HG03460 (cell line): ENCODE measurements at regions not wholly inside any gene's neighbourhood (a gene's known extent, or its start where the extent isn't known, plus 50 kb on each side); places are given as distances from the start of the nearest gene placed in this dataset.

Source experiments
- ATAC-seq: cut with Tn5 transposase; IDR thresholded peaks from one replicate; pipeline ENCODE4 v1.9.1; 2021; ENCODE audit not compliant: unreplicated experiment

GRCh38 chr5:115409094-115409493, 112.6 kb upstream of the CCDC112 start:
- ATAC-seq, result no peak

GRCh38 chr5:115402822-115403577, 106.5 kb upstream of the CCDC112 start:
- ATAC-seq, result no peak

- ATAC-seq, result no peak
Observed at GRCh38 chr5:115402092-115402491, 105.6 kb upstream of the CCDC112 start.

- no peak for ATAC-seq
Observed at GRCh38 chr5:115398719-115399118, 102.3 kb upstream of the CCDC112 start.

GRCh38 chr5:115396688-115397087, 100.2 kb upstream of the CCDC112 start:
- no peak for ATAC-seq

GRCh38 chr5:115396081-115396480, 99.6 kb upstream of the CCDC112 start:
- no peak for ATAC-seq

GRCh38 chr5:115394531-115394930, 98.1 kb upstream of the CCDC112 start:
- no peak for ATAC-seq

GRCh38 chr5:115393239-115393638, 96.8 kb upstream of the CCDC112 start:
- ATAC-seq, result no peak

- ATAC-seq, result no peak
Observed at GRCh38 chr5:115392611-115393010, 96.2 kb upstream of the CCDC112 start.

- no peak for ATAC-seq
Observed at GRCh38 chr5:115391780-115392179, 95.3 kb upstream of the CCDC112 start.

GRCh38 chr5:115389799-115390382, 93.4 kb upstream of the CCDC112 start:
- ATAC-seq, result no peak

- ATAC-seq, result no peak
Observed at GRCh38 chr5:115389034-115389798, 92.8 kb upstream of the CCDC112 start.

- no peak for ATAC-seq
Observed at GRCh38 chr5:115388240-115388639, 91.8 kb upstream of the CCDC112 start.

- ATAC-seq, result no peak
Observed at GRCh38 chr5:115387816-115388215, 91.4 kb upstream of the CCDC112 start.

GRCh38 chr5:115386657-115387056, 90.2 kb upstream of the CCDC112 start:
- no peak for ATAC-seq

- no peak for ATAC-seq
Observed at GRCh38 chr5:115384587-115385375, 88.3 kb upstream of the CCDC112 start.

- ATAC-seq, result no peak
Observed at GRCh38 chr5:115382989-115383388, 86.5 kb upstream of the CCDC112 start.

GRCh38 chr5:115381911-115382662, 85.6 kb upstream of the CCDC112 start:
- ATAC-seq, result no peak

- ATAC-seq, result peak; percentile 49
Observed at GRCh38 chr5:115379622-115380344, 83.3 kb upstream of the CCDC112 start.

- no peak for ATAC-seq
Observed at GRCh38 chr5:115378754-115379153, 82.3 kb upstream of the CCDC112 start.
